HG03045 (cell line): ENCODE measurements at regions not wholly inside any gene's neighbourhood (a gene's known extent, or its start where the extent isn't known, plus 50 kb on each side); places are given as distances from the start of the nearest gene placed in this dataset.

ENCODE experiments used
- ATAC-seq: cut with Tn5 transposase; IDR thresholded peaks from one replicate; pipeline ENCODE4 v1.9.1; 2021; ENCODE audit warnings: mild to moderate bottlenecking, moderate library complexity; ENCODE audit not compliant: unreplicated experiment

- no peak for ATAC-seq
Observed at GRCh38 chr14:58780185-58780584, 142.4 kb downstream of the DACT1 start.

GRCh38 chr14:58780605-58781004, 142.8 kb downstream of the DACT1 start:
- ATAC-seq = no peak

- no peak for ATAC-seq
Observed at GRCh38 chr14:58782011-58782410, 144.2 kb downstream of the DACT1 start.

- ATAC-seq = no peak
Observed at GRCh38 chr14:58783792-58784511, 146.2 kb downstream of the DACT1 start.

GRCh38 chr14:58784931-58785330, 147.2 kb downstream of the DACT1 start:
- ATAC-seq = no peak

GRCh38 chr14:58785701-58786100, 147.9 kb downstream of the DACT1 start:
- no peak for ATAC-seq

GRCh38 chr14:58787592-58787991, 149.8 kb downstream of the DACT1 start:
- no peak for ATAC-seq

GRCh38 chr14:58788655-58789503, 151.1 kb downstream of the DACT1 start:
- ATAC-seq = no peak

- ATAC-seq = no peak
Observed at GRCh38 chr14:58789736-58790135, 152.0 kb downstream of the DACT1 start.

GRCh38 chr14:58792416-58792815, 154.7 kb downstream of the DACT1 start:
- ATAC-seq = no peak

GRCh38 chr14:58793131-58793740, 155.5 kb downstream of the DACT1 start:
- no peak for ATAC-seq

GRCh38 chr14:58794993-58795762, 157.4 kb downstream of the DACT1 start:
- no peak for ATAC-seq

GRCh38 chr14:58796242-58797009, 158.7 kb downstream of the DACT1 start:
- ATAC-seq = peak; percentile 37

GRCh38 chr14:58797010-58797429, 159.3 kb downstream of the DACT1 start:
- ATAC-seq = peak; percentile 80

- ATAC-seq = no peak
Observed at GRCh38 chr14:58798173-58798572, 160.4 kb downstream of the DACT1 start.

GRCh38 chr14:58801086-58801485, 163.3 kb downstream of the DACT1 start:
- no peak for ATAC-seq

- ATAC-seq = no peak
Observed at GRCh38 chr14:58805057-58805456, 167.3 kb downstream of the DACT1 start.

GRCh38 chr14:58805605-58806409, 168.0 kb downstream of the DACT1 start:
- no peak for ATAC-seq

- ATAC-seq = no peak
Observed at GRCh38 chr14:58807191-58807590, 169.4 kb downstream of the DACT1 start.
